ENCODE measurements at regions not wholly inside any gene's neighbourhood (a gene's known extent, or its start where the extent isn't known, plus 50 kb on each side); places are given as distances from the start of the nearest gene placed in this dataset.

DNA sequence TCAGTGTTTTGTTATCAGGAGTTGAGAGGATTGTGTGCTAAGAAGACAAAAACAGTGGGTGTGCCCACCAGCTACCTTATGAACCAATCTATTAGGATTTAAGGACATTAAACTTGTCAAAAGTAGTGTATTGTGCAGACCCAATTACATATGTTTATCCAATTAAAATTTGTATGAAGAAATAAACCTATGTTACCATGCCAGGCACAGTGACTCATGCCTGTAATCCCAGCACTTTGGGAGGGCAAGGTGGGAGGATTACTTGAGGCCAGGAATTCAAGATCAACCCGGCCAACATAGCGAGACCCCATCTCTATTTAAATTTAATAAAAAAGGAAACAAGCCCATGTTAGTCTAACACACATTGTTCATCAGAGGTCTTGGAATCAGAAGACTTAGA, 162.2 kb downstream of the IRS1 start:
- no peak for TF ChIP-seq POLR2AphosphoS5 (IDR thresholded peaks at IDR 0.05; ENCODE audit: low read depth, low read length)
- TF ChIP-seq POLR2A (IDR thresholded peaks at IDR 0.05; ENCODE audit: low read depth, low read length): no peak
- TF ChIP-seq TAF1 (IDR thresholded peaks at IDR 0.05; ENCODE audit: borderline replicate concordance, low read depth, low read length): no peak
- no peak for FAIRE-seq
- no peak for DNase-seq (ENCODE audit: insufficient read length)

DNA sequence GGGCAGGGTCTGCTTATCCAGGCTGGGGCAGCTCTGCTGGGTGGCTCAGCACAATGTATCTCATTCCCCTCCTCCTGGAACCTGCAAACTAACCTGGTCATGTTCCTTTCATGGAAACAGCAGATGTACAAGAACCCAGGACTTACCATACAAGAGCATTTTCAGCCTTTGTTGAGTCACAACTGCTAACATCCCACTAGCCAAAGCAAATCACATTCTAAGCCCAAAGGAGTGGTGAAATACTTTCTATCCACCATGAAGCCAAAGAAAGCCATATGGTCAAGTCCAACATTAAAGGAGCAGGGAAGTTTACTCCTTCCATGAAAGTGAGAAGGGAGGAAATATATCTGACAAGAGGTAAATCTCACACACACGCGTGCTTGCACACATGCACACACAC, 163.0 kb downstream of the IRS1 start:
- DNase-seq (ENCODE audit: insufficient read length) (no peak), FAIRE-seq (no peak)
- TF ChIP-seq TAF1 (IDR thresholded peaks at IDR 0.05; ENCODE audit: borderline replicate concordance, low read depth, low read length) (no peak), POLR2A (IDR thresholded peaks at IDR 0.05; ENCODE audit: low read depth, low read length) (no peak), POLR2AphosphoS5 (IDR thresholded peaks at IDR 0.05; ENCODE audit: low read depth, low read length) (no peak)

DNA sequence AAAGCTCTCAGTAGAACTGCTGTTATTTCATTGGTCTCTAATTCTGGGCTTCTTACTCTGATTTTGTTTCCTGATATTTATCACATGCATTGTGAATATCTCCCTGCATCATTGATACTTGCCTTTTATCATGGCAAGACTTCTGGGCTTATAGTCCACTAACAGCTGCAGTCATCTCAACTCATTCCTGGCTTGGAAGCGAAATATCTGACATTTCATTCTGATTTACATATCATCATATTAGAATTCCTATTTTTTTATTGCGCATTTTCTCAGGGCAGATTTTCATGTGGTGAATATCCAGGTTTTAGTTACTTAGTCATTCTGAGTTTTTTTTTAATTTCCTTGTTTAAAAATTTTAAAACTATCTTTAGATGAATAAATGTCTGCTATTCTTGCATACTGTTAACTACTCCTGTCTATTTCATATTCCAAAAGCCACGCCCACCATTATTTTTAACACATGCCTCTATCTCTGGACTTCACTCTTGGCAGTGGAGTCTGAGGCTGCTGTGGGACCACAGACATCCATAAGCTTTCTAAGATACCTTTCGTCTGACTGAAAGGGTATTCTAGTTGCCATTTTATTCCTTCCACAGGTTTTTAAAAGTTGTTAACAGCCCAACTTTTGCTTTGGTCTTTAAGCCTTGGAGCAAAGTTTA, 164.5 kb downstream of the IRS1 start:
- no peak for TF ChIP-seq TAF1 (IDR thresholded peaks at IDR 0.05; ENCODE audit: borderline replicate concordance, low read depth, low read length)
- no peak for FAIRE-seq
- DNase-seq (ENCODE audit: insufficient read length): no peak

DNA sequence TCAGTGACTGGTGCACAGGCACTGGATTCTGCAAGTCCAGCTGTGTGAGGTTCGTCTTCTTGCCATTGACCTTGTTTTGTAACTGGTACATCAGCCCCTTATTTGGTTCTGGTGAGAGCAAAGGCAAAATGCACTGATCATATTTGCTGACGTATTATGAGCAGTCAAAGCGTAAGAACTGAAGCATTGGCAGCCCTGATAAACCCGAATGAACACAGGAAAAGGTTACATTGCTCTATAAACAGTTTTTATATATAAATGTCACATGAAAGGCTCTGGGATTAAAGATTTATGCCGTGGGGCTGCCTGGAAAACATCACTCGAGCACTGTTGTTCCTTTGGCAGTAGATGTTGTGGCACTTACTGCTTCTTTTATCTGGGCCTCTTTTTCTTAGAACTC, 167.9 kb downstream of the IRS1 start:
- FAIRE-seq (no peak), DNase-seq (ENCODE audit: insufficient read length) (no peak)
- TF ChIP-seq POLR2AphosphoS5 (IDR thresholded peaks at IDR 0.05; ENCODE audit: low read depth, low read length) (no peak), TAF1 (IDR thresholded peaks at IDR 0.05; ENCODE audit: borderline replicate concordance, low read depth, low read length) (no peak), POLR2A (IDR thresholded peaks at IDR 0.05; ENCODE audit: low read depth, low read length) (no peak)

DNA sequence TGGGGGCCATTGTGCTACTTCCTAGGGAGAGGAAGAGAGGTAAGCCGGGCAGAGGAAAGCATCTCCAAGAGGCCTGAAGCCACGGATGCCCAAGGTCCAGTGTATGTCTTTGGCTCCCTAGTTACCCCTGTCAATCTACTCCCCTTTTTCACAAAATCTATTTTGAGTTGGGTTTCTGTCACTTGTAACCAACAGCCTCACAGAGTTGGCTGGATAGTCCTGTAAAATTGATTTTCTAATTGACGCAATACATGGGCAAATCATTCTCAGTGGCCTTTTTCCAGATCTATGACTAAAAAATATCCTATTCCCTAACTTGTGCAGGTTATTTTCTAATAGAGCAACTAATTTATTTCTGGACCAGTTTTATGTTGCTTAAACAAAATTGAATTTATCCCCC, 168.4 kb downstream of the IRS1 start:
- no peak for FAIRE-seq
- no peak for DNase-seq (ENCODE audit: insufficient read length)

DNA sequence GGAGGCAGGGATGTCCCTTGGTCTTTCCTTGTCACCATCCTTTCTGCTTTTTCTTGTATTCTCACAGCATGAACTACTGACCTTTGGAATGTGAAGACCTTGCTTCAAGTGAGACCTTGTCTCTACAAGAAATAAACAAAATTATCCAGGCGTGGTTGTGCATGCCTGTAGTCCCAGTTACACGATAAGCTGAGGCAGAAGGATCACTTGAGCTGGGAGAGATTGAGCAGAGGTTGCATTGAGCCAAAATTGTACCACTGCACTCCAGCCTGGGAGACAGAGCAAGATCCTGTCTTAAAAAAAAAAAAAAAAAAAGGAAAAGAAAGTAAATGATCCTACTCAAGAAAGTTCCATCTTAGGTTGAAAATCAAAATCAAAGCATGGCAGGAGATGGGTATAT, 173.7 kb downstream of the IRS1 start:
- FAIRE-seq: no peak
- DNase-seq (ENCODE audit: insufficient read length): no peak

More for the DNA sequence above, 168.4 kb downstream of the IRS1 start:
- no peak for TF ChIP-seq POLR2AphosphoS5 (IDR thresholded peaks at IDR 0.05; ENCODE audit: low read depth, low read length)
- TF ChIP-seq POLR2A (IDR thresholded peaks at IDR 0.05; ENCODE audit: low read depth, low read length): no peak
- TF ChIP-seq TAF1 (IDR thresholded peaks at IDR 0.05; ENCODE audit: borderline replicate concordance, low read depth, low read length): no peak

DNA sequence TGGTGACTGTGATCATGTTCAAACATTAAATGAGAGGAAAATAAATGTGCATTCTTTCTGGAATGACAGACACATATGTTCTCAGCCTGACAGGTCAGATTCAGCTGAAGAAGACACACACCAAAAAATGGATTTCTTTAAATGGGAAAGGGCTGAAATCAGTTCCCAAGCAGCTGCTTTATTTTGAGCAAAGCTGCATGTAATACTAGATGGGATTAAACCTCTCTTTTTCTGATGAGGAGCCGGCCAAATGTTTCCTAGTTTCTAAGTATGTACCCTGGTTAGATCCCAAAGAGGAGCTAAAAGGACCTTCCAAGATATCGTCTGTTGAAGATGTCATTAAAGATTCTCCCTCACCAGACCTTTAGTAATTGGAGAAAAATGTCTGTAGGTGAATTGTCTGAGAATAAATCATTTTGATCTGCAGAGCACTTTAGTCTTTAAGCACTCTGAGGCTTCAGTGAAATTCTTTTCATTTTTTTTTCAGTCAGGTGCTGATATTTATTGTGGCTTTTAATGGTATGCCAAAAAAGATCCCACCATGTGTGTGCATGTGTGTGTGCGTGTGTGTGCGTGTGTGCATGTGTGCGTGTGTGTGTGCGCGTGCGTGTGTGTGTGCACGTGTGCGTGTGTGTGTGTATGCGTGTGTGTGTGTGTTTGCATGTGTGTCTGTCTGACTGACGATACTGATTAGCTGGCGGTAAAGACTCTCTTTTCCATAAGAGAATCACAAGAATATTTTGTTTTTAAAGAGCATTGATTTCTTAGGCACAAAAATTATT, 175.8 kb downstream of the IRS1 start:
- FAIRE-seq: no peak
- no peak for TF ChIP-seq POLR2AphosphoS5 (IDR thresholded peaks at IDR 0.05; ENCODE audit: low read depth, low read length)
- no peak for TF ChIP-seq POLR2A (IDR thresholded peaks at IDR 0.05; ENCODE audit: low read depth, low read length)
- no peak for TF ChIP-seq TAF1 (IDR thresholded peaks at IDR 0.05; ENCODE audit: borderline replicate concordance, low read depth, low read length)
- no peak for DNase-seq (ENCODE audit: insufficient read length)

More for the DNA sequence above, 173.7 kb downstream of the IRS1 start:
- no peak for TF ChIP-seq POLR2A (IDR thresholded peaks at IDR 0.05; ENCODE audit: low read depth, low read length)
- TF ChIP-seq TAF1 (IDR thresholded peaks at IDR 0.05; ENCODE audit: borderline replicate concordance, low read depth, low read length): no peak
- TF ChIP-seq POLR2AphosphoS5 (IDR thresholded peaks at IDR 0.05; ENCODE audit: low read depth, low read length): no peak

DNA sequence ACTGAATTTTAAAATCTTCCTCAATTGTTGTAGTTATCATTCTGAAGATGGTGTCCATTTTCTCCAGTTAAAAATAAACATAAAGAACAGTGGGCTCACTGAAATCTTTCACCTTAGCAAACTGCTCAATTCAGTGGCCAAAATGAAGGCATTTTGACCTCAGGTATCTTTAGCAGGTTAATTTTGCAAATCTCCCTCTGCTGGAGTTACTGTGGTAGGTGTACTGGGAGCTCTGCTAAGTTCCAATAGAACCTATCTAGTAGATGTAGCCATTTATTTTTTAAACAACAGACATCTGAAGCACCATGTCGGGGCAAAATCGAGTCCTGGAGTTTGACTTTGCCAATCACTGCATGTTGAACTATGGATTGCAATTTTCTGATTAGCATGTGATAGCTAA, 177.1 kb downstream of the IRS1 start:
- FAIRE-seq (no peak), DNase-seq (ENCODE audit: insufficient read length) (no peak)
- TF ChIP-seq TAF1 (IDR thresholded peaks at IDR 0.05; ENCODE audit: borderline replicate concordance, low read depth, low read length) (no peak), POLR2AphosphoS5 (IDR thresholded peaks at IDR 0.05; ENCODE audit: low read depth, low read length) (no peak), POLR2A (IDR thresholded peaks at IDR 0.05; ENCODE audit: low read depth, low read length) (no peak)

DNA sequence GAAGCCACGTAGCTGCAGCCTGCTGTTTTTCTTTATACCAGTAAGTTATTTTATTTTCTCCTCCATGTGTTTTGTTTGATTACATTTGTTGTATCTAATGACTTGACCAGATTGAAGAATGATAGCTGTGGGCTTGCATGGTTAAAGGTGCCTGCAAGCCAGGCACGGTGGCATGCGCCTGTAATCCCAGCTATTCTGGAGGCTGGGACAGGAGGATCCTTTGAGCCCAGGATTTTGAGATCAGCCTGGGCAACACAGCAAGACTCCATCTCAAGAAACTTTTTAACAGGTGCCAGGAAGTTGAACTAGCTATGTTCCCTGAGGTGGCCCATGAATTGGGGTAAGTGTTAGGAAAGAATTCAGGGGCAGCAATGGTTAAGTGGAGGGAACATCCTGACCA, 179.4 kb downstream of the IRS1 start:
- DNase-seq (ENCODE audit: insufficient read length): no peak
- TF ChIP-seq POLR2AphosphoS5 (IDR thresholded peaks at IDR 0.05; ENCODE audit: low read depth, low read length) (no peak), TAF1 (IDR thresholded peaks at IDR 0.05; ENCODE audit: borderline replicate concordance, low read depth, low read length) (no peak), POLR2A (IDR thresholded peaks at IDR 0.05; ENCODE audit: low read depth, low read length) (no peak)
- no peak for FAIRE-seq

DNA sequence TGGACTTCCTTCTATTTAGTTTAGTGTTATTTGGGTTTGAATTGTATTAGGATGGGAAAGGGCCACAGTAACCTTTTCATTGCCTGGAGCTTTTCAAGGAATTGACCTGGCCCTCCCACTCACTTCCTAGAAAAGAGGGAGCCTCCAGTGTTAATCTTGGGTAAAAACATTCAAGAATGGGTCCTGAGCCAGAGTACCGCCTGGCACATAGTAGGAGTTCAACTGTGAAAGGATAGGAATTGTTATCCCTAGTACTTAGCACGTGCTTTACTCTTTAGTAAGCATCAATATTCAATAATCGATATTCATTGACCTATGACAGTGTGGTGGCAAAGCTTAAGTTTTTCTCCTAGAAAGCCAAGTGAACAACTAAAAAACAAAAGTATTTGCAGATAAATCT, 179.9 kb downstream of the IRS1 start:
- no peak for DNase-seq (ENCODE audit: insufficient read length)

DNA sequence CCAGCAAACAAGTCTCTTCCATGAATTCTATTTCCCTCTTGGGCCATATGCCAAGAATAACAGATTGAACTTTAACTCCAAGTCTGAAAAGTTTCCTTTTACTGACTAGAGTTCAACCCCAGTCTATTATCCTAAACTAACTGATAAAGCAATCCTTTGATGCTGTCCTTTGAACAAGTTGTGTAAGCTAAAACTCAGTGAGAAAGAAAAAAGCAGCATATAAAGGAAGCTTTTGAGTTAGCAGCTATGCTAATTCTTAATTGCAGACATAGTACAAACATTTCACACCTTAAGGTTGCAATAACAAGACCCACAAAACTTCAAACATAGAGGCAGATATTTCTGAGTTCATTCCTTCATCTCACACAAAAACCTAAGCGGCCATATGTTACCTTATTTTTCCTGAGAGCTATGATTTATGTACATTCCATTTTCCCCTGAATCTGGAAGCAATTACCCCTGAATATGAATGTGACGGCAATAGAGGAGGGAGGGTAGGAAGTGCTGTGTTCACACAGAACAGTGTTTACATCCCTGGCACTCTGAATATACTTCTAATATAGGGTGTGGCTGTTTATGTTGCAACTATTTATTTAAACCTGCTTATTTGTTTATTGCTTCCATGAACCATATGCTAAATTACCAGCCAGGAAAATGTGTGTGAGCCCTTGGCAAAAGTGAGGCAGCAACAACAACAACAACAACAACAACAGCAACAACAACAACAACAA, 180.6 kb downstream of the IRS1 start:
- FAIRE-seq: no peak
- TF ChIP-seq TAF1 (IDR thresholded peaks at IDR 0.05; ENCODE audit: borderline replicate concordance, low read depth, low read length): no peak
- no peak for TF ChIP-seq POLR2A (IDR thresholded peaks at IDR 0.05; ENCODE audit: low read depth, low read length)
- TF ChIP-seq POLR2AphosphoS5 (IDR thresholded peaks at IDR 0.05; ENCODE audit: low read depth, low read length): no peak
- no peak for DNase-seq (ENCODE audit: insufficient read length)

More for the DNA sequence above, 179.9 kb downstream of the IRS1 start:
- FAIRE-seq: no peak
- TF ChIP-seq POLR2A (IDR thresholded peaks at IDR 0.05; ENCODE audit: low read depth, low read length) (no peak), TAF1 (IDR thresholded peaks at IDR 0.05; ENCODE audit: borderline replicate concordance, low read depth, low read length) (no peak), POLR2AphosphoS5 (IDR thresholded peaks at IDR 0.05; ENCODE audit: low read depth, low read length) (no peak)

DNA sequence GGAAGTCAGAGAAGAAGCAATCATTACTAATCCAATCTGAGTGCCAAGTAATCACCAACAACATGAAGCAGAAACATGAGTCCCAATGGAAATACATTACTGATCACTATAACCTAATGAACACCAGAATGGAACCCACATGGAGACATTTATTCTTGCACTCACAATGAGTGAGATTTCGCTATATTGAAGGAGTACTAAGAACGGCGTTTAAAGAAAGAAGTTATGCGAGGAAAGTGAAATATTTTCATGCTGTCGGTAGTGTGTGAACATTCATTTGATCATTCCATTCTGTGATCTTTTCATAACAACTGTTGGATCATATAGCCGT, 181.1 kb downstream of the IRS1 start:
- FAIRE-seq (no peak), DNase-seq (ENCODE audit: insufficient read length) (no peak)
- TF ChIP-seq TAF1 (IDR thresholded peaks at IDR 0.05; ENCODE audit: borderline replicate concordance, low read depth, low read length) (no peak), POLR2AphosphoS5 (IDR thresholded peaks at IDR 0.05; ENCODE audit: low read depth, low read length) (no peak), POLR2A (IDR thresholded peaks at IDR 0.05; ENCODE audit: low read depth, low read length) (no peak)

Data from GM12892 (cell line).